GM11168 (cell line): ENCODE measurements at regions not wholly inside any gene's neighbourhood (a gene's known extent, or its start where the extent isn't known, plus 50 kb on each side); places are given as distances from the start of the nearest gene placed in this dataset.
"Not testable (repeated sequence)": the region's sequence is repeated elsewhere in the genome, so short reads cannot be mapped to it uniquely, and the experiment has no call there.

Experiments
- in situ Hi-C: fragments of 300-500 bp; cut with MboI; formaldehyde crosslinking; loops from one replicate; pipeline ENCODE4 v1.12.0; 2022; ENCODE audit warnings: low sequenced_read_pairs; ENCODE audit not compliant: unreplicated experiment

- in situ Hi-C loops, result no loop called here
Measured at GRCh38 chr4:77496457-77496856, 109.2 kb upstream of the CXCL13 start.

- in situ Hi-C loops, result no loop called here
Measured at GRCh38 chr4:77500801-77501200, 104.8 kb upstream of the CXCL13 start.

- in situ Hi-C loops, result no loop called here
Measured at GRCh38 chr4:77501240-77501639, 104.4 kb upstream of the CXCL13 start.

GRCh38 chr4:77501851-77502250 is 103.8 kb upstream of the CXCL13 start:
- in situ Hi-C loops, result no loop called here

- in situ Hi-C loops, result no loop called here
Measured at GRCh38 chr4:77504407-77504806, 101.2 kb upstream of the CXCL13 start.

GRCh38 chr4:77505275-77505957 is 100.2 kb upstream of the CXCL13 start:
- in situ Hi-C loops, result no loop called here

- in situ Hi-C loops, result no loop called here
Measured at GRCh38 chr4:77505958-77506319, 99.7 kb upstream of the CXCL13 start.

- in situ Hi-C loops, result no loop called here
Measured at GRCh38 chr4:77510367-77510766, 95.3 kb upstream of the CXCL13 start.

- in situ Hi-C loops, result no loop called here
Measured at GRCh38 chr4:77525538-77525937, 80.1 kb upstream of the CXCL13 start.

GRCh38 chr4:77527900-77528299 is 77.7 kb upstream of the CXCL13 start:
- in situ Hi-C loops, result not testable (repeated sequence)

- in situ Hi-C loops, result no loop called here
Measured at GRCh38 chr4:77538144-77538543, 67.5 kb upstream of the CXCL13 start.

- in situ Hi-C loops, result no loop called here
Measured at GRCh38 chr4:77538574-77539157, 67.0 kb upstream of the CXCL13 start.
